ENCODE measurements at regions not wholly inside any gene's neighbourhood (a gene's known extent, or its start where the extent isn't known, plus 50 kb on each side); places are given as distances from the start of the nearest gene placed in this dataset.

- no peaks in the 10 kb centered on the region for H3K9me3 ChIP-seq (ENCODE audit: control insufficient read depth, low read depth, low read length)
- no peaks in the 10 kb centered on the region for H3K79me2 ChIP-seq (ENCODE audit: insufficient read depth, low read length)
- no peak overlapping the region for H2BK15ac ChIP-seq (ENCODE audit: low read depth, low read length)
- H3K23ac ChIP-seq (ENCODE audit: insufficient read length, low read depth, low read length) = no peak overlapping the region
- no peak overlapping the region for H4K5ac ChIP-seq (ENCODE audit: insufficient read length, low read depth, low read length)
- no peaks in the 10 kb centered on the region for H3K27me3 ChIP-seq (ENCODE audit: insufficient read depth, low read length)
- no peaks in the 10 kb centered on the region for H3K23me2 ChIP-seq (ENCODE audit: insufficient read length, low read depth, low read length, poor library complexity, severe bottlenecking)
- H4K91ac ChIP-seq (ENCODE audit: insufficient read length, low read depth, low read length) = no peak overlapping the region
- no peak overlapping the region for H3K4me3 Mint-ChIP-seq
- no peak for TF ChIP-seq CTCF (conservative IDR thresholded peaks at IDR 0.05)
- H3K4me1 ChIP-seq (ENCODE audit: insufficient read depth, low read length) = no peaks in the 10 kb centered on the region
- H3K4me2 ChIP-seq (ENCODE audit: insufficient read depth, insufficient read length, low read length) = no peak overlapping the region
- H3K27ac ChIP-seq (ENCODE audit: insufficient read length, low read depth, low read length) = no peak overlapping the region
- H4K20me1 ChIP-seq (ENCODE audit: control insufficient read depth, insufficient read depth, insufficient read length) = no peaks in the 10 kb centered on the region
- peaks cover 5 to 6% of the 10 kb centered on the region in 2 experiments; a peak in 3 of 4 replicates for H3K4me1 Mint-ChIP-seq
- H3K79me1 ChIP-seq (ENCODE audit: insufficient read depth, low read depth, low read length, poor library complexity, severe bottlenecking) = no peaks in the 10 kb centered on the region
- no peak overlapping the region for H3K18ac ChIP-seq (ENCODE audit: insufficient read length, low read depth, low read length)
- no peak overlapping the region; a peak in 1 of 7 replicates for H3K27ac Mint-ChIP-seq
- no peak overlapping the region for H3K56ac ChIP-seq (ENCODE audit: insufficient read length, low read depth, low read length)
- H2BK120ac ChIP-seq (ENCODE audit: low read depth, low read length, poor library complexity, severe bottlenecking) = no peak overlapping the region
- H2BK20ac ChIP-seq (ENCODE audit: low read depth, low read length, poor library complexity, severe bottlenecking) = no peak overlapping the region
- no peak overlapping the region for H3T11ph ChIP-seq (ENCODE audit: low read length)
- no peak overlapping the region for H3K14ac ChIP-seq (ENCODE audit: insufficient read depth, low read length)
- no peaks in the 10 kb centered on the region for H3K27me3 Mint-ChIP-seq (ENCODE audit: low read depth)
- H2AK5ac ChIP-seq (ENCODE audit: insufficient read length, low read length) = no peak overlapping the region
- no peaks in the 10 kb centered on the region for H3K36me3 Mint-ChIP-seq (ENCODE audit: insufficient read depth in 1 of 3, low read depth in 3 of 3)
- H2BK5ac ChIP-seq (ENCODE audit: insufficient read length, low read length) = no peak overlapping the region
- no peak overlapping the region for H3K4ac ChIP-seq (ENCODE audit: low read depth, low read length)
- no peak for DNase-seq
- no peak overlapping the region for H4K8ac ChIP-seq (replicated peaks; ENCODE audit: insufficient read length, low read depth, low read length)
- H2AFZ ChIP-seq (ENCODE audit: low read length) = no peak overlapping the region
- no CpG with 5 or more reads among the region's 5 CpGs for whole genome bisulfite sequencing (ENCODE audit: extremely low coverage, insufficient read length, low lambda C conversion rate)
- H3K9ac ChIP-seq (ENCODE audit: extremely low read depth, insufficient read length, low read length) = no peak overlapping the region
- no peaks in the 10 kb centered on the region for H3K9me3 Mint-ChIP-seq
- no peak overlapping the region for H2BK12ac ChIP-seq (ENCODE audit: insufficient read length, low read depth, low read length)
Measured at GRCh38 chr4:72945719-72946336, 123.7 kb downstream of the COX18 start.

Data from H9 (cell line).